ENCODE measurements at regions not wholly inside any gene's neighbourhood (a gene's known extent, or its start where the extent isn't known, plus 50 kb on each side); places are given as distances from the start of the nearest gene placed in this dataset.

DNA sequence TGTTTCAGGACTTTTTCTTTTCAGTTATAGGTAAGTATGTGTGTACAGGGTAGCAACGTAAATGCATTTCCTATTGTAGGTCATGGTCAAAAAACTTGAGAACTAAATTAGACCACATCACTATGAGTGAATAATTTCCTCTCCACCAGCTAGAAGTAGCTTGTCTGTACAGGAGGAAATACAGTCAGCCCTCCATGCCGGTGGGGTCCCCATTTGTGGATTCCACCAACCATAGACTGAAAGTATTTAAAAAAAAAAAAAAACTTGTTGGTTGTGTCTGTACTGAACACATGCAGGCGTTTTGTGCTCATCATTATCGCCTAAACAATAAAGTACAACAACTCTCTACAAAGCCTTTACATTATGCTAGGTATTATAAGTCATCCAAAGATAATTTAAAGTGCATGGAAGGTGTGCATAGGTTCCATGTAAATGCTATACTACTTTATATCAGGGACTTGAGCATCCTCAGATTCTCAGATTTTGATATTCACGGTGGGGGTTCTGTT is 94.2 kb upstream of the NDUFV2 start:
- TF ChIP-seq CTCF (IDR thresholded peaks at IDR 0.05), result no peak
- TF ChIP-seq POLR2A (IDR thresholded peaks at IDR 0.05), result no peak
- no peak for TF ChIP-seq POLR2AphosphoS5 (IDR thresholded peaks at IDR 0.05)
